HG03066 (cell line): ENCODE measurements at regions not wholly inside any gene's neighbourhood (a gene's known extent, or its start where the extent isn't known, plus 50 kb on each side); places are given as distances from the start of the nearest gene placed in this dataset.
"Not testable (repeated sequence)": the region's sequence is repeated elsewhere in the genome, so short reads cannot be mapped to it uniquely, and the experiment has no call there.

Experiments
- ATAC-seq: cut with Tn5 transposase; IDR thresholded peaks from one replicate; pipeline ENCODE4 v1.9.1; 2021; ENCODE audit warnings: low read depth; ENCODE audit not compliant: unreplicated experiment

GRCh38 chr19:29015569-29015968, 197.4 kb downstream of the UQCRFS1 start:
- ATAC-seq, result no peak

- no peak for ATAC-seq
These were observed 198.0 kb downstream of the UQCRFS1 start for GRCh38 chr19:29014857-29015436.

- no peak for ATAC-seq
These were observed 199.0 kb downstream of the UQCRFS1 start for GRCh38 chr19:29013988-29014387.

DNA sequence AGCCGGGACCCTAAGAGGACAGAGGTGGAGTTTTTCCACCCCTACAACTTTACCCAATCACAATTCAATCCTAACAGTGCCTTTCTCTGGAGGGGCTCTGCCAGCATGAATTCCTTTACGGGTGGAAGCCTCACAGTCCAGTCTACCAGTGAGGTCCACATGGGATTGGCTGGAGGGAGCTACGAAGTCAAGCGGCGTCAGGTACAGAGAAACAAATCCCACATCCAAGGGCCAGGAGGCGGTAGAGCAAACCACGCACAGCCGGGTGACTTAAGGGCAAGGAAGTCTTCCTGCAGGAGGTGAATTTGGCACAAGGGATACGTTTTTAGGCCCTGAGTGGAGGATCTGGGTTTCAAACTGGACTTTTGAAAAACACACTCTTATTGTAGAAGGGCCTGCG, 199.6 kb downstream of the UQCRFS1 start:
- no peak for ATAC-seq

DNA sequence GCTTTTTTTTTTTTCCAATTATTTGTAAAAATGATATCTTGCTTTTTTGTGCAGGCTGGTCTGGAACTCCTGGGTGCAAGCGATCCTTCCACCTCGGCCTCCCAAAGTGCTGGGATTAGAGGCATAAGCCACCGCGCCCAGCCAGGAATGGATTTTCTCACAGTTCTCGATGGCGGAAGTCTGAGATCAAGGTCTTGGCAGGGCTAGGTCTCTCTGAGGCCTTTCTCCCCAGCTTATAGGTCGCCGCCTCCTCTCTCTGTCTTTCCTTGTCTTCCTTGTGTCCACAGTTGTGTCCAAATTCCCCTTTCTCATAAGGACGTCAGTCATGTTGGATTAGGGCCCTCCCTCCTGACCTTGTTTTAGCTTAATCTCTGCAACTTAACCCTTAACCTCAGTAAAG, 200.5 kb downstream of the UQCRFS1 start:
- no peak for ATAC-seq

GRCh38 chr19:29010276-29010675, 202.7 kb downstream of the UQCRFS1 start:
- no peak for ATAC-seq

- no peak for ATAC-seq
These were observed 206.8 kb downstream of the UQCRFS1 start for GRCh38 chr19:29006057-29006735.

- ATAC-seq, result no peak
These were observed 208.2 kb downstream of the UQCRFS1 start for GRCh38 chr19:29004796-29005195.

DNA sequence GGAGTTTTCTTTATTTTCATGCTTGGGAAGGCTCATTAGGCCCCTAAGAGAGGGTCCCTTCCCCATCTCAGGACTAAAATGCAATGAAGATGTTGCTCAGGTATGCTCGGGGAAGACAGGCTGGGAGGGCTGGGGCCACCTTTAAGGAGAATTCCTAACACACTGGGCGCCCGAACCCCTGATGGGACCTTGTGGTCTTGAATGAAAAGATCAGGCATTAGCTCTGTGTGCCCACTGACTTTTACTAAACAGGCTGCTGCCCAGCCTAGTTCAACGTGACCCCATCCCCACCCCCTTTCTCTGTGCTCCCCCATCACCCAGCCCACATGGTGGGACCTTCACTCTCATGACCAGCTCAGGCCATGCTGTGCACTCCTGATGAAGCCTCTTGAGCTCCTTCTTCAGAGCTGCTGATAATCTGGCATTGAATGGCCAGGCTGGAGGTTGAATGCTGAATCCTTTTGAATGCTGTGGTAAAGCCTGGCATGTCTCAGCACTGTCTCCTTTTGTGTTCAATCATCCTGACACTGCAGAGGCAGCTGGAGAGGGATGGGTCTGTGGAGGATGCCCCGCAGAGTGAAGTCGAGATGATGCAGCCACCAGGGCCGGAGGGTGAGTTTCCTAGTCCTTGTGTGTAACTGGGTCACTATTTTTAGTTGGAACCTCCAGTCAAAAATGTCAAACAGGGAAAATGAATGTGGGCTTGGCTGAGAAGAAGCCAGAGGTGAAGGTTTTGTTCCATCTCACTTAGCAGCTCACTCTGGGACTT, 209.1 kb downstream of the UQCRFS1 start:
- ATAC-seq, result no peak

GRCh38 chr19:29002336-29002735, 210.6 kb downstream of the UQCRFS1 start:
- no peak for ATAC-seq

- ATAC-seq, result no peak
These were observed 211.2 kb downstream of the UQCRFS1 start for GRCh38 chr19:29001597-29002245.

- ATAC-seq, result no peak
These were observed 211.8 kb downstream of the UQCRFS1 start for GRCh38 chr19:29001141-29001581.

GRCh38 chr19:28999724-29000433, 213.1 kb downstream of the UQCRFS1 start:
- no peak for ATAC-seq

DNA sequence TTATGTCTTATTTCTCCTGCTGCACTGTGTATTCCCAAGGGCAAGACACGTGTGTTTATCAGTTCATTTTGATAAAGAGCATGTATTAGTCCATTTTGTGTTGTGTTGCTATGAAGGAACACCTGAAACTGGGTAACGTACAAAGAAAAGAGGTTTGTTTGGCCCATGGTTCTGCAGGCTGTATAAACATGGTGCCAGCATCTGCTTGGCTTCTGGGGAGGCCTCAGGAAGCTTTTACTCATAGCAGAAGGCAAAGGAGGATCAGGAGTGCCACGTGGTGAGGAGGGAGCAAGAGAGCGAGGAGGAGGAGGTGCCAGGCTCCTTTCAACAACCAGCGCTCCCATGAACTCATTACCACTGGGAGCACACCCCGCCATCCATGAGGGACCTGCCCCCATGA, 214.0 kb downstream of the UQCRFS1 start:
- no peak for ATAC-seq

DNA sequence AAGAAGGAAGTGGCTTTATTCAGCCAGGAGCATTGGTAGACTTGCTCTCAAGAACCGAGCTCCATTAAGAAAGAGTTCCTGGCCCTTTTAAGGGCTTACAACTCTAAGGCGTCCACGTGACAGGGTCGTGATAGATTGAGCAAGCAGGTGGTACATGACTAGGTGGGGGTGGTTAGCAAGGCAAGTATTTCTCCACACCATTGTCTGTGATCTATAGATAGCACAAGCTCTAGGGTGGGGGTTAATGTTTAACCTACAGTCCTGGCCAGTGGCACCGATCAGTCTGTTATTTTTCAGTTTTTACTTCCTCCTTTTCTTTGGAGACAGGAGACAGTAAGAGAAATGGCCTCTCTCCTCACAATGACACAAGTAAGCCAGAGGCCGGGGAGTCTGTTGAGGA, 215.1 kb downstream of the UQCRFS1 start:
- ATAC-seq, result not testable (repeated sequence)

- no peak for ATAC-seq
These were observed 222.4 kb downstream of the UQCRFS1 start for GRCh38 chr19:28990522-28990921.

DNA sequence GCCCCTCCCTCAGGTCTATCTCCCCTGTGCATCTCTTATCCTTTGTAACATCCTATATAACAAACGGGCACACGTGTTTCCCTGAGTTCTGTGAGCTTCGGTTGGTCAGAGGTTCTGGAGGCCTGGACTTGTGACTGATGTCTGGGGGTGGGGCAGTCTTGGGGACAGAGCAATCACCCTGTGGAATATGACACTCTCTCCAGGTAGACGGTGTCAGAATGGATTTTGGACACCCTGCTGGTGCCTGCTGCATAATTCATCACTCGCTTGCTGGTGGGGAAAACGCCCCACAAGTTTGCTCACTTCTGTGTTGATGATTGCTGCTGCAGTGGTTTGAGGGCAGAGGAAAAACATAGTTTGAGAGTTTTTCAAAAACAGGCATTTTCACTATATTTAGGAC, 223.2 kb downstream of the UQCRFS1 start:
- ATAC-seq, result no peak

DNA sequence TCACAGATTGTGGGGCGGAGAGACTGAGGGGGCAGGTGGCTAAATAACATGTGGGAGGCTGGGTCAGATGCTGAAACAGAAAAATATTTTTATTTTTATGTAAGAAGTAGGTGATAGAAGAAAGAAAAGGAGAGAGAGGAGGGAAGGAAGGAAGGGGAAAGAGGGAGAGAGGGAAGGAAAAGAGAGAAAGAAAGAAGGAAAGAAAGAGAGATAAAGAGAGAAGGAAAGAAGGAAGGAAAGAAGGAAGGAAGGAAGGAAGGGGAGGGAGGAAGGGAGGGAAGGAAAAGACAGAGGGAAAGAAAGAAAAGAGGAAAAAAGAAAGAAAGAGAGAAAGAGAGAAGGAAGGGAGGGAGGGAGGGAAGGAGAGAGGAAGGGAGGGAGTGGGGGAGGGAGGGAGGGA, 224.9 kb downstream of the UQCRFS1 start:
- no peak for ATAC-seq

DNA sequence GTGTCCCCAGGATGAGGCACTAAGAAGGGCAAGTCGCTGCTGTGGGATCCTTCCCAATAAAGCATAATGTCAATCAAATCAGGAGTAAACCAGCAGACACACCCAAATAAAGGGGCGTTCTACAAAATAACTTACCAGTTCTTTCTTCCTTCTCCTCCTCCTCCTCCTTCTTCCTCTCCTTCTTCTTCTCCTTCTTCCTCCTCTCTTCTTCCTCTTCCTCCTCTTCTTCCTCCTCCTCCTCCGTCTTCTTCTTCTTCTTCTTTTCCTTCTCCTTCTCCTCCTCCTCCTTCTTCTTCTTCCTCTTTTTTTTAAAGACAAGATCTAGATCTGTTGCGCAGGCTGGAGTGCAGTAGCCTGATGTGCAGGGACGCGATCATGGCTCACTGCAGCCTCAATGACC, 225.8 kb downstream of the UQCRFS1 start:
- ATAC-seq, result no peak

DNA sequence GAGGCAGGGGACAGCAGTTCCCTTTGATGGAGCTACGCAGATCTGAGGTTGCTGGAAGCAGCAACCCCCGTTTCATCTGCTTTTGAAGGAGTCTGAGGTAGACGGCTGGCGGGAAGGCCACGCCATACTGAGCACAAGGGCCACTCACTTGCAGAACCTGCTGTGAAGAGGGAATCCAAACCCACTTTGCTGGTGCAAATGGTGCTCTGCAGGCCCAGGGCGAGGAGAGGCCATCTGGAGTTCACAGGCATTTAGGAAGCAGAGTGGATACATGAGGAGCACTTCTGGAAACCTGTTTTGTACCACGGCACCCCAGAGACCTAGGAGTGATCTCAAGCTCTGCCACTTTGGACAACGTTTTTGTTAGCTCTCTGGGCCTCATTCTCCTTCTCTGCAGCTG, 227.8 kb downstream of the UQCRFS1 start:
- ATAC-seq, result no peak

DNA sequence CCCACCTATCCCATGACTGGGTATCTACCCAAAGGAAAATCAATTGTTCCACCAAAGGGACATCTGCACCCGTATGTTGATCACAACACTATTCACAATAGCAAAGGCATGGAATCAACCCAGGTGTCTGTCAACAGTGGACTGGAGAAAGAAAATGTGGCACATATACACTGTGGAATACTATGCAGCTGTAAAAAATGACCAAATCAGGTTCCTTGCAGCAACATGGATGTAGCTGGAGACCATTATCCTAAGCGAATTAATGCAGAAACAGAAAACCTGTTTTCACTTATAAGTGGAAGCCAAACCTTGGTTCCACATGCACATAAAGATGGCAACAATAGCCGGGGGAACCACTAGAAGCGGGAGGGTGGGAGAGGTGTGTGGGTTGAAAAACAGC, 228.6 kb downstream of the UQCRFS1 start:
- no peak for ATAC-seq
